GM21825 (cell line): ENCODE measurements at regions not wholly inside any gene's neighbourhood (a gene's known extent, or its start where the extent isn't known, plus 50 kb on each side); places are given as distances from the start of the nearest gene placed in this dataset.

Experiments used
- ATAC-seq: cut with Tn5 transposase; IDR thresholded peaks from one replicate; pipeline ENCODE4 v1.9.1; 2021; ENCODE audit warnings: mild to moderate bottlenecking, moderate library complexity; ENCODE audit not compliant: unreplicated experiment

DNA sequence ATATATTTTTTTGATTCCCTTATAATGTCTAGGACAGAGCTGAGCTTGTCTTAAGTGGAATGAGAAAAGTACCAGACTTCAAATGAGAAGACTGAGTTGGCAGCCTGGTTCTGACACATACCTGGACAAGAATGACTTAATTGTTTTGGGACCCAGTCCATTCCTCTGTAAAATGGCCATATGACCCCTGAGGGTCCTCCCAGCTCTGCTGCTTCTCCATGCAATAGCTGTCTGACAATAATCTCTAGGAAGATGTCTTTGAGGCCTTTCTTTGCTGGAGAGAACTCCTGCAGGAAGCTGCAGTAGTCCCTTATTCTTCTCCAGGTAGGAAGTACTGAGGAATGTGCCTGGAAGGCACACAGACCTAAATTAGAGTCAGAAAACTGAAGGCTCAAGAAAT is 55.9 kb upstream of the SLIT3 start:
- no peak for ATAC-seq

DNA sequence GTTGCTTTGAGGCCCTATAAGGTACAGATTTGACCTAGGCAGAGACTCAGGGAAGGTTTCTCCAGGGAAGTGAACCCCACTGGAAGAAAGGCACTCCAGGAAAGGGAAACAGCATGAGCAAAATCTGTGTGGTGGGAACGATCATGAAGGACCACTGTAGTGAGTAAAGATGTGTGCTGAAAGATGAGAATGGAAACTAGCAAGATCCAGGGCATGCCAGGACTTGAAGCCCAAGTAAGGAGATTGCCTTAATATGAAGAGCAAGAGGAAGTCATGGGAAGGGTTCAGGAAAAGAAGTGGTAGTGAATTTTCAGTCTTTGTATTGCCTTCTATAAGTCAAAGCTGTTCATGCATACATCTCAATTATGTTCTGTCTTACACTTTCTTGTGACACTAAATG is 55.2 kb upstream of the SLIT3 start:
- ATAC-seq: no peak

DNA sequence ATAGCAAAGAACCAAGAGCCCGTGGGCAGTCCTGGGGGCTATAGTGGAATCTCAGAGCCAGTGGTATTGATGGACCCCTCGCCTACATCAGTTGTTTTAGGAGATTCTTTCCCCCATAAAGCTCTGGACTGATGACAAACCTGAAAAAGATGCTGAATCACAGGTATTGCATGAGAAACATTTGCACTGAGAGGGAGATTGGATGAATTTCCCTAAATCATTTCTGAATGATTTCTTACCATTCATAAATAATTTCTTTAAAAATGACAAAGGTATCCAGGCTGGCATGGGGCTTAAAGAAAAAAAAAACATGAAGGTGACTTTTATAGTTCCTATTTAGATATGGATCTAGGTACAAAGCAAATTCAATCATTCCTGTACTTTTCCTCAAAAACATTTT is 54.0 kb upstream of the SLIT3 start:
- ATAC-seq: no peak

DNA sequence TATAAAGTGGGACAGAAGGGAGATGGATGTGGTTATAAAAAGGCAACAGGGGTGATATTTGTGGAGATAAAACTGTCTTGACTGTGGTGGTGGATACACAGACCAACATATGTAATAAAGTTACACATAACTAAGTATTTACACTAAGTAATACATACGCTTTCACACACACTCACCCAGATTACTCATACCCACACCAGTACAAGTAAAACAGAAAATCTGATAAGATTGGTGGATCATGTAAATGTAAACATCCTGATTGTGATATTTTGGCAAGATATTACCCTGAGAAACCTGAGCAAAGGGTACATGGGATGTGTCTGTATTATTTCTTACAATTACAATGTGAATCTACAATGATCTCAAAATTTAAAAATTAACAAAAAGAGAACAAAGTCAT is 53.3 kb upstream of the SLIT3 start:
- no peak for ATAC-seq

DNA sequence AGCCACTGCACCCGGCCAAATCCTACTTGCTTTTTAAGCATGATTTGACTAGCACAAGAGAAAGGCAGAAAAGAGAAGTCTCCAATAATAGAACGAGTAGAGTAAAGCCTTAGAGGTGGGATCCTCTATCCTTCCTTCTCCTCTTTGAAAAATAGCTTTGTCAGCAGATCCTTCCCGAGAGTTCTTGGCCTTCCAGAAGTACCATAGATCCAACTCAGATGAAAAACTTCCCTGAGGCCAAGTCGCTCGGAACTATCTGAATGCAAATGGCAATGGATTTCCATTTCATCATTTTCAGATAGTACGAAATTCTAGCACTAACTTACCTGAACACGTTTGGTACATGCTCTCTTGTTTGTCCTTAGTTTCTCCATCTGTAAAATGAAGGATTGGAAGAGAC is 52.0 kb upstream of the SLIT3 start:
- no peak for ATAC-seq

DNA sequence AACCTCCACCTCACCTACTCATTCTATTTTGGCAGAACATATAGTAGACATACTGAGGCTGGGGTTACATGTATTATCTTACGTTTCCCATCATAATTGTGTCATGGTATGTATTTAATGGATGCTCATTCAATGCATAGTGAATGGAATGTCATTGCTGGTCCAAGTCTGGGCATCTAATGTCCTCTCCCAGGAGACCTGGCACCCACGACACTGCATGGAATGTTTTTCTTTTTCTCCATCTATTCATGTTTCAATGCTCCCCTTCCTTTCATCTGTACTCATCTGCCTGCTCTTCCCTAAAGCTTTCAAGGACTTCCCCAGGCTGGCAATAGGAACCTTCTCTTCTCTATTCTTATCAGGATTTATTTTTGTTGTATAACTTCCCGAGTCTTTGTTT is 50.8 kb upstream of the SLIT3 start:
- ATAC-seq: no peak

DNA sequence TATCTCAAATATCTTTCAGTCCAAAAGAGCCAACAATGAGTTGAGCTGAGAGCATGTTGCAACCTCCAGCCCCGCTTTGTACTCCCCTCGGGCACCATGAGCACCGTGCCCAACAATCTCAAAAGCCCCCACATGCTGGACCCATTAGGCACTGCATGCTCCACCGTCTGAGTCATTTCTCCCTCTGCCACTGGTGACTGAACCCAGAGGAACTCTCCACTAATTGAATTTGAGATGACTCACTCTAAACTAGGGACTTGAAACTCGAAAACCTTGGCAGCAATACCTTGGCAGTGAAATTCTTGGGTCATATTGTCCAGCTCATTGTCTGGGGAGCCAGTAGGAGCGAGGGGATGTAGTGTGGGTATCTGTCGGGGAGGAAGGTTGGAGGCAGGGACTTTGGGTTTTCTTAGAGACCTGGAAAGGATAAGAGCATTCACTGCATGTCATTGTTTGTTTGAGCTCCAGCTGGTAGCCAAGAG is 49.9 kb upstream of the SLIT3 start:
- ATAC-seq: no peak
